Middle frontal gyrus (tissue), 1 donor: ENCODE measurements at regions not wholly inside any gene's neighbourhood (a gene's known extent, or its start where the extent isn't known, plus 50 kb on each side); places are given as distances from the start of the nearest gene placed in this dataset.

Experiments
- DNase-seq: peaks from one replicate; pipeline ENCODE4 v3.0.0-alpha.2; 2015; ENCODE audit warnings: low spot score; ENCODE audit errors: extremely low spot score

DNA sequence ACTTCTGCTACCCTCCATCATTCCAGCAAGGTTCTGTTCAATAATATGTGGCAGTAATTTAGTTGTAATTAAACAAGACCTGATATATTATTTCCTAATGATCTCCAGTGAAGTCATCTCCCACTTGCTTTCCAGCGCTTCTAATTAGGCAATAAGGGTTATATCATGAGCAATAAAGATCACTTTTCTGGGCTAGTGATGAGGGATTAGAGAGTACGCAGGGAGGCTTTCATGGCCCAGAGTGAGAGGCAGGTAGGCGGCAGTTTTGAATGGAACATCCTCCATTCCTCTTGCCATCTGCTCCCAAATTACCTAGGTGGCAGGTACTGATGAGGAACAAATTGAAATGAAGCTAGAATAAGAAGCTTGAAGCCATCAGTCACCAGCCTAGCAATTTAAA is 358.1 kb upstream of the SYT4 start:
- DNase-seq = no peak

GRCh38 chr18:43642727-43643330 is 365.5 kb upstream of the SYT4 start:
- no peak for DNase-seq

DNA sequence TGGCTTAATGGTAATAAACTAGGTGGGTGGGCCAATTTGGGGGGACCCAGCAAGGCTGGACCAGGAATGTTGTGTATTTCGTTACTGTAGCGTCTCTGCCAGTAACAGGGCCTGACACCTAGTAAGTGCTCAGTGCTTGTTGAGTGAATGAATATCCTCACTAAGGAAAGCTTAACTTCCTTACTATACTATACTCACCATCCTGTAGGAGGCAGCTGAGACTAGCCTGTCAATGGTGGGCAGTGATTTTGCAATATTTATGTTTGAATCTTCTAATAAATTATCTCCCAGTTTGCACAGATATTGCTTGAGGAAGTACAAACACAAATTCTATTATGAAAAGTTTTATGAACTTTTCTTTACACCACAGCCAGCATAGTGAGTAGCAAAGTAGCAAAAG is 370.7 kb upstream of the SYT4 start:
- DNase-seq = no peak

DNA sequence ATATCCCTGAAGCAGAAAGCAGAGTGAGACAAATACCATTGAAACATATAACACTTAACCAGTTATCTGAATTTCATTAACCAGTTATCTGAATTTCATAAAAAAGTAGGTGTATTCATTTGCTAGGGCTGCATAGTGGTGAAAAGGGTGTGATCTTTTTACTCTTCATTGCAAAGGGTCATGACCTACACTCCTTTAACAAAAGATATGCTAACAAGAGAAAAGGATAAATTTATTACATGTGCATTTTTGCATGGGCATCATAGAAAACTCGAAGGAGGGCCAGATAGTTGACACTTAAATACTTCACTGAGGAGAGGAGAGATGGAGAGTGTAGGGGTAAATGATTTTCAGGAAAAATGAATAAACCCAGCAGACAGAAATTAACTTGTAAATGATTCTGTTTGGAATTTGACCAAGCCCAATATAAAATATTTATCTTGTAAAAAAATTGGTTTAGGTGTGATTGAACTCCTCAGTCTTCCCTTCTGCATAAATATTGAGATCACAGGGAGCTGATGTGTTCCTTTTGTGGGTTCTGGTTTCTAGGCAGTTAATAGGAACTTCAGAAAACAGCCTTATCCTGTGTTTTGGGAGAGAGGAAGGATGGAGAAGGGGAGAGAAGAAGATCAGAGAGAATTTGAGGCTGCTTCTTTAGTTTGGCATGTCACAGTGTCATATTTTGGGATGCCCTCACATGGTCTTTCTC is 372.5 kb upstream of the SYT4 start:
- no peak for DNase-seq

DNA sequence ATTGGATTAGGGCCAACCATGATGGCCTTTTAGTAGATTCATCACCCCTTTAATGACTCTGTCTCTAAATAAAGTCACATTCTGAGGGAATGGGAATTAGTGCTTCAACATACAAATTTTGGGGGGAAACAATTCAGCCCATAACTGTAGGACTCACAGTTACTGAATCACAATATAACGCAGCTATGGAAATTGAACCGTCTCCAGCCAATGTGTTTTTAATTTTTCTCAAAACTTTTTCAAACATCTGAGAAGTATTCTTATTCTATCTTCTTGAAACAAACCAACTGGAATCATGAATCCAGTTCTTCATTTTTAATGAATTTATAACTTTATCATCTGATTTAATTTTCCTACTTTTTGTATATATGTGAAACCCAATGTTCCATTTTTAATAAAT is 373.1 kb upstream of the SYT4 start:
- no peak for DNase-seq

DNA sequence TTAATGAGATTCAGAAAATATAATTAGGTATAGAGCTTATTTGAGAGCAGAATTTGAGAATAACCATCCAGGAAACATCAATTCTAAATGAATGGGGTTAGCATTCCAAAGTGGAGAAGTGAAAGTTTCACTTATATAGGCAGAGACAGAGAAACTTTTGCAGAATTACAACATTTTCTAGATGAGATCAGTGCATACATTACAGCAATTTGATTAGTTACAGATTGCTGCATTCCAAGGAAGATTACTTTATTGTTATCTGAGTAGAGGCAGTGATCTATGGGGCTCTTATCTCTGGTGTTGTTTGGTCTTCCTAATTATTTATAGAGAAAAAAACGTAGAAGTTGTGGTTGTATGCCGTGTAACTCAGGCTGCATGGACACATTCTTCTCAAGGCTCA is 373.8 kb upstream of the SYT4 start:
- no peak for DNase-seq

DNA sequence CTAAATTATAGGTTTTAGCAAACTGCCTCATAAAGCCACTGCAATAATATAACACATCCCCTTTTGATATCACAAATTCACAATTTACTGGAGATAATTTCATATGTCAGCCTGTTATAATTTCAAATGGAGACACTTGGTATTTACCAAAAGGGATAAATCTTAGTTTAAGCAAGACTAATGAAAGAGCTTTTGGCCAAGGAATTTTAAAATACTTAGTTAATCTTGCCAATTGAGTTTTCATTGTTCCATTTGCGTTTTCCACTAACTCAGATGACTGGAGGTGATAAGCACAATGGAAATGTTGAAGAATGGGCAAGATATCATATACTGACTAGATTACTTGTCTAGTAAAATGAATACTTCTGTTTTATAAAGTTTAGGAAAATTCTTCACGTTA is 379.3 kb upstream of the SYT4 start:
- DNase-seq = no peak

- DNase-seq = no peak
These were observed 384.3 kb upstream of the SYT4 start for GRCh38 chr18:43661570-43661969.

DNA sequence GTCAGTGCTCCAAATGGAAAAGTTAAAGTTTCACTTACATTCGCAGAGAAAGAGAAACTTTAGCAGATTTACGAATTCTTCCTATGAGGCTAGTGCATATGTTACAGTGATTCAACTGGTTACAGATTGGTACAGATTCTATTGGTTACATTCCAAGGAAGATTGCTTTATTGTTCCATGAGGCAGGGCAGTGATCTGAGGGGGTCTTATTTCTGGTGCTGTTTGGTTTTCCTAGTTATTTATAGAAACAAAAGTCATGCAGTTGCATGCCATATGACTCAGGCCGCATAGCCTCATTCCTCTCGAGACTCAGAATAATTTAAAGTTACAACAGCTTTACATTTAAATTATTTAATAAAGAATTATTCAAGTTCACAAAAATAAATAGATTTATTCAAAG is 385.4 kb upstream of the SYT4 start:
- no peak for DNase-seq

GRCh38 chr18:43663159-43663558 is 385.9 kb upstream of the SYT4 start:
- DNase-seq = no peak

GRCh38 chr18:43664487-43665008 is 387.3 kb upstream of the SYT4 start:
- no peak for DNase-seq

- DNase-seq = no peak
These were observed 388.0 kb upstream of the SYT4 start for GRCh38 chr18:43665105-43665788.

- DNase-seq = no peak
These were observed 391.6 kb upstream of the SYT4 start for GRCh38 chr18:43668866-43669265.

DNA sequence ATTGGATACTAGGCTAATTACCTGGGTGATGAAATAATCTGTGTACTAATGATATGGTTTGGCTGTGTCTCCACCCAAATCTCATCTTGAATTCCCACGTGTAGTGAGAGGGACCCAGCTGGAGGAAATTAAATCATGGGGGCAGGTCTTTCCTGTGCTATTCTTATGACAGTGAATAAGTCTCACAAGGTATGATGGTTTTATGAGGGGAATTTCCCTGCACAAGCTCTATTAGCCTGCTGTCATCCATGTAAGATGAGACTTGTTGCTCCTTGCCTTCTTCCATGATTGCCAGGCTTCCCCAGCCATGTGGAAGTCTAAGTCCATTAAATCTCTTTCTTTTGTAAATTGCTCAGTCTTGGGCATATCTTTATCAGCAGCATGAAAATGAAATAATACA is 394.1 kb upstream of the SYT4 start:
- no peak for DNase-seq

- no peak for DNase-seq
These were observed 402.8 kb upstream of the SYT4 start for GRCh38 chr18:43680096-43680495.

- DNase-seq = no peak
These were observed 404.4 kb upstream of the SYT4 start for GRCh38 chr18:43681661-43682060.

GRCh38 chr18:43682196-43682595 is 404.9 kb upstream of the SYT4 start:
- DNase-seq = no peak

DNA sequence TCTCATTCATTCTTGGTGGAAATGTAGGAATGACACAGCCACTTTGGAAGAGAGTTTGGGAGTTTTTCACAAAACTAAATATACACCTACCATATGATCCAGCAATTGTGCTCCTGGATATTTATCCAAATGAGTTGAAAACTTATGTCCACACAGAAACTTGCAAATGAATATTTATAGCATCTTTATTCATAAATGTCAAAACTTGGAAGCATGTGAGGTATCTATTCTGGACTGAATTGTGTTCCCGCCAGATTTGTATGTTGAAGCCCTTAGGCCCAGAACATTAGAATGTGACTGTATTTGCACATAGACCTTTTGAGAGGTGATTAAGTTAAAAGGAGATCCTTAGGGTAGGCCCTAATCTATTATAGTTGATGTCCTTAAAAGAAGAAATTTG is 409.4 kb upstream of the SYT4 start:
- DNase-seq = no peak

DNA sequence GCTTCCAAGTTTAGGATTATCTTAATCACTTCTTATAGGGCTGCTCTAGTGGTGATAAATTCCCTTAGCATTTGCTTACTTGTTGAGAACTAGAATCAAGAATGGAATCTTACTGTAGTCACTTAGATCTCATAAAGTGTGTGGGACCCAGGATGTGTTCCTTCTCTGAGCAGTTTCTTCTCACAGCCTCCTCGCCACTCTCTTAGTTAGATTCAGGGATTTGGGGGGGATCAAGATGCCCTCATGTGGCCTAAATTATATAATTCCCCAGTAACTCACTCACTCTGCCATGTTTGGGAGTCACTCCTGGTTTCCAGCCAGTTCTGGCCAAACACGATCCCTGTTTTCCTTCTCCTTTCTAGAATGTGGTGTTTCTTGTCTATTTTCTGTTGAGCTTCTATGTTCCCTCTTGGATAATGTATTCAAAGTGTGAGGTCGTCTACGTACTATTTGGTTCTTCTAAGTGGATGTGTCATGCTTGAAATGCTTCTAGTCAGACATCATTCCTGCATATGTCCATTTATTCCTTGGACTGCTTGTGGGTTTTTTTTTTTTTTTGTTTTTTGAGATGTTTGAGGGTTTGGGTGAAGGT is 414.9 kb upstream of the SYT4 start:
- DNase-seq = no peak

- DNase-seq = no peak
These were observed 425.1 kb upstream of the SYT4 start for GRCh38 chr18:43702399-43702798.

DNA sequence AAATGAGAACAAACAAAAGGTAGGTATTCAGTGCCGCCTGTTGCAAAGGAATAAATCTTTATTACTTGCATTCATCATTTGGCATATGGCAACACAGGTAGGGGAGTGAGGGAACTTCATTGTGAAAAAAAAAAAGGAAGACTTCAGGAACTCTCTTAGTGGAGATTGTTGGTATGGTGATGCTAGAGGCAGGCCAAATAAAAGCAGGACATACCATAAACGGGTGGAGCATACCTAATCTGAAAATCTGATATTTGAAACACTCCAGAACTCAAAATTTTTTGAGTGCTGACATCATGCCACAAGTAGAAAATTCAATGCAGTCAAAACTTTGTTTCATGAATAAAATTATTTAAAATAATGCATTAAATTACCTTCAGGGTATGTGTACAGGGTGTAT is 425.8 kb upstream of the SYT4 start:
- DNase-seq = no peak

DNA sequence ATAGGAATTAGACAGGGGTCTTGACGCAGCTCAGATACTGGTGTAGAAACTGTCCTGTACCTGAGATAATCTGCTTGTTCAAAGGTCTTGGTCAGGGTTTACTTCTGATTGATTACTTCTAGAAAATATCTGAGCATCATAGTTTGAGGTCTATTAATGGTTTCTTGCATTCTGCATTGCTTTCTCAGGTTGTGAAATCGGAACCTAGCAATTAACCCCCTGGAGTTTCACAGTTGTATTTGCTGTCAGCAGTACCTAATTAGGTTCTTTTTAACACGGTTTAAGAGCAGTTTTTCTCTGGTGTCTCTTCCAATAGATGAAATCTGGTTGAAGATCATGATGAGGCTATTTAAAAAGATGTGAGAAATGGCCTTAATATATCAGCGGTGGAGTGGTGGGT is 428.6 kb upstream of the SYT4 start:
- no peak for DNase-seq
